ENCODE measurements at regions not wholly inside any gene's neighbourhood (a gene's known extent, or its start where the extent isn't known, plus 50 kb on each side); places are given as distances from the start of the nearest gene placed in this dataset.
"Not testable (repeated sequence)": the region's sequence is repeated elsewhere in the genome, so short reads cannot be mapped to it uniquely, and the experiment has no call there.

- no peak for DNase-seq (ENCODE audit: low spot score)
Observed at GRCh38 chr2:7673853-7674252, 756.6 kb downstream of the RNF144A start.

DNA sequence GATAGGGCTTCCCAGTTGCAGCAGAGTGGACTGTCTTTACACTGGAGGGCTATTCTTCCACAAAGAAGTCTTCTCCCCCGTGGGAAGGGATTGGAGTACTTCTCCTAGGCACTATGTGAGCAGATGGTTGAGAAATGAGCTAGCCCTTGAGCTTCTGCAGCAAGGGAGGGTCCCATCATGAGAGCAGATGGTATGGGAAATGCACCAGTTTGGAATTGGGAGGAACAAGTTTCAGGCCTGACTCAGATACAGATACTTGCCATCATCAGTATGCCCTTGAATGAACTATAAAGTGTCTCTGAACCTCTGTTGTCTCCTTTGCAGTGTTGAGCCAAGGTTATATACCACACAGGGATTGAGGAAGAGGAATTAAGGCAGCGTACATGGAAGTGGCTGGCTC, 757.4 kb downstream of the RNF144A start:
- no peak for DNase-seq (ENCODE audit: low spot score)

GRCh38 chr2:7676714-7677113, 759.5 kb downstream of the RNF144A start:
- DNase-seq (ENCODE audit: low spot score), result no peak

DNA sequence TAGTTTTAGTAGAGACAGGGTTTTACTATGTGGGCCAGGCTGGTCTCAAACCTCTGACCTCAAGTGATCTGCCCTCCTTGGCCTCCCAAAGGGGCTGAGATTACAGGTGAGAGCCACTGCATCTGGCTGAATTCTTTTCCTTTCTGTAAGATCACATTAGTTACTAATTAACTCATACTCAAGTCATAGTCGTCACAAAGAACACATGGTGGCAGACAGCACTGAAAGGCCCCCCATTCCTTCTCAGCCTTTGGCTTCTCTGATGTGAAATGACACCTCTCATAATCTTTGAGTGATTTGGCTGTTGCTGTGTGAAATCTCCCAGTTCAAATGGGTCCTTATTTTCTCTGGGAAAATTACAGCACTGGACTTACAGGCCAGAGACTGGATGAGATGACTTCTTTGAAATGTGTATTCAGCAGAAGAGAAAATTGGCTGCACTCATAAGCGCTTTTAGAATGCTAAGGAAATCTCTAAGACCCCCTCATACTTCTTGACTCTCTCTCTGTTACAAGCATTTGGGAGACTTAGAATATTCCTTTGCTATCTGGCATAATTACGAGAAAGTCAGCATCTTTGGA, 764.8 kb downstream of the RNF144A start:
- peak; percentile 15 for DNase-seq (ENCODE audit: low spot score)

DNA sequence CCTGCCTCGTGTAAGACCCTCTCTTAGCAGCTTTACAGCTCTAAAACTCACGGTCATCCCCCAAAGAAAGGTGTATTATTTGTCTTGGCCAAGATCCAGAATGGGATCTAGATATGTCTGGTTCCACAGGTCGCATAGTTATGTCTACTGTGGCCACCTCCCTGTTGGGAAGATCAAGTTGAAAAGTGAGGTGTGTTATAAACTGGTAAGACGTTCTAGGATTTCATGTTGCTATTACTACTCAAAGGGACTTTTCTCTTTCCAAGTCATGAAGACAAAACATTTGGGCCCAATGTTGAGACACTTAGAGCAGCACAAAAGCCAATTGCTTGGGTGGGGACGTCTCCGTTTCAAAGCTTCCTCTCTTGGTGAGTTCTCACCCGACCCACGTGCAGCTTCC, 766.0 kb downstream of the RNF144A start:
- DNase-seq (ENCODE audit: low spot score), result peak; percentile 40

- no peak for DNase-seq (ENCODE audit: low spot score)
Observed at GRCh38 chr2:7683708-7684107, 766.5 kb downstream of the RNF144A start.

DNA sequence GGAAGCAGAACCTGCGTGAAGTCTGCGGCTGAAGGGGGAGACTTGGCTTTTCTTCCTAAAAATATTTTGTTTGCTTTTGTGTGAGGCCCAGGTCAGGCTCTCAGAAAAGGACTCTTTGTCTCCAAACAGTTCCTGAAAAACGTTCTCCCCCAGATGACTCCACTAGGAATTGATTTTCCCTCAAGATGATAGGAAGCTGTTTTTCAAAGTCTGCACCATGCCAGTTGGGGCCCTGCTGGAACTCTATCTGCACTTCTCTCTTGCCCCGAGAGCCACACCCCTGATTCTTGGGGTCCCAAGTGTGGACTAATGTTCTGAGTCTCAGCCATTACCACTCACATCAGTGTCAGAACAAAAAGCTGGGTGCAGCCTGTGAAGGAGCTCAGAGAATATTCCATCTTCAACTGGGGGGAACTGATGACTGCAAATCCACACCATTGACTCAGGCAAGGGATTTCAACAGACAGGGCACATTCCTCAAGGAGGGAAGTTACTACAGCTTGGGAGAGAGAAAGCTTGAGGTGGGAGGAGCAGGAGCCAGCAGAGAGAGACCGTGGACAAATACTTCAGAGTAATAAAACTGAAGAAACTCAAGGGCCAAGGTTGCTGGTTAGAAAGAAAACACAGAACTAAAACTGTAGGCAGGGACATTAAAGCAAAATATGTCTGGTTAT, 768.3 kb downstream of the RNF144A start:
- DNase-seq (ENCODE audit: low spot score), result peak; percentile 38

- DNase-seq (ENCODE audit: low spot score), result peak; percentile 13
Observed at GRCh38 chr2:7686016-7686385, 768.8 kb downstream of the RNF144A start.

DNA sequence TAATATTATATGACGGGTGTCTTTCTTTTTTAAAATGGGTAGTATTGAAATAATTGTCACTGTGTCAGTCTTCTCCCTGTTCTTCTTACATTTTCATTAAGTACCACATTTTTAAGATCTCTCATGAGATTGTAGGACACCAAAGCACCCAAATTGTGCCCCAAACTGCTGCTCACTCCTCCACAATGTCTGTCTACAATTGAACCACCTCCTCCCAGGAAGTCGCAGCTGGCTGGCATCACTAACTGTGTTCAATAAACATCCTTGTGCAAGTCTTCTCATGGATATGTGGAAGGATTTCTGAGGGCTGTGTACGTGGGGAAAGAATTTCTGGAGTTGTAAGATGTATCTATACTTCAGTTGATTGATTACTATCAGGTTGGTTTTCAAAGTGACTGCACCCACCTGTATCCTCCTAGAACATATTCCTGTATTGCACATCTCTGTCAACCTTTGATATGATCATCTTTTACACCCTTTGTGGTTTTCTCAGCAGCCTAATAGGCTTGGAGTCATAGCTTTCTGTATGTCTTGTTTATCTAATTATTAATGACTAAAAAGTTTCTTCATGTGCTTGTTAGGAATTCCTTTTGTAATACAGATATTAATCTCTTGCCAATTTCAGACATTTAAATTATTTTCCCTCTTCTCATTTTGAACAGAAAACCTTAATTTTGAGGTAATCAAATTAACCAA, 774.9 kb downstream of the RNF144A start:
- DNase-seq (ENCODE audit: low spot score), result no peak

- no peak for DNase-seq (ENCODE audit: low spot score)
Observed at GRCh38 chr2:7692657-7693161, 775.5 kb downstream of the RNF144A start.

DNA sequence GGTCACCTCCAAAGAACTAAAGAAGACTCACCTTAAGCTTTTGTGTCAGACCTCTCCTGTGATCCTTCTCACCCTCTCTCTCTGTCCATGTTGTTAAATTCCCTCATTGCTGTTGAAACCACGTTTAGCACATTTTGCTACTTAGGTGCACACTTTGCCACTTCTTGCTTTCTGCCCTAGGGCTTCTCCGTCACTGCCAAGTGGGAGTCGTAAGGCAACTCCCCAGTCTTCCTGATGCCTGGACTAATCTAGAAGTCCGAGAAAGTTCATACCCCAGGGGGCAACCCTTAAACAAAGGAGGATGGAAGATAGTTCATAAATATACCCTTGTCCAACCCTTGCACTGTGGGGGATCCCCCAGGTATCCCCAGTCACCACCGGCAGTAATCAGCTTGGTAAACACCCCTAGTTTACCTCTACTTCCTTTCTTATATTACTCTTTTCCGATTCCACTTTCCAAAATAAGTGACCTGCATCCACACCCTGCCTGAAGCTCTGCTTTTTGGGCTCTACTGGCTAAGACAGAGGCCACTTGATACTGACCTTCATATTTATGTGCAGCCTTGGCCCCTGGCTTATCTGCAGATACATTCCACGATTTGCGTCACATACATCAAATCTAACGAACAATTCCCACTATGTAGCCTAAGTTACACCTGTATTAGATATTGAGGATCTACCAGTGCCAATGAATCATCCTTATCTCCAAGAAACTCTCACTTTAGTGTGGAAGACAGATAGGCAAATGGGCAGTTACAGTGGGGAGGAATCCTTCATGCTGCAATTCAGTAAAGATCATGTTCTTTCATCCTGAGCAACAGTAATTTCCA, 776.2 kb downstream of the RNF144A start:
- no peak for DNase-seq (ENCODE audit: low spot score)

GRCh38 chr2:7694076-7694985, 777.1 kb downstream of the RNF144A start:
- DNase-seq (ENCODE audit: low spot score), result no peak

GRCh38 chr2:7696556-7696955, 779.3 kb downstream of the RNF144A start:
- not testable (repeated sequence) for DNase-seq (ENCODE audit: low spot score)

DNA sequence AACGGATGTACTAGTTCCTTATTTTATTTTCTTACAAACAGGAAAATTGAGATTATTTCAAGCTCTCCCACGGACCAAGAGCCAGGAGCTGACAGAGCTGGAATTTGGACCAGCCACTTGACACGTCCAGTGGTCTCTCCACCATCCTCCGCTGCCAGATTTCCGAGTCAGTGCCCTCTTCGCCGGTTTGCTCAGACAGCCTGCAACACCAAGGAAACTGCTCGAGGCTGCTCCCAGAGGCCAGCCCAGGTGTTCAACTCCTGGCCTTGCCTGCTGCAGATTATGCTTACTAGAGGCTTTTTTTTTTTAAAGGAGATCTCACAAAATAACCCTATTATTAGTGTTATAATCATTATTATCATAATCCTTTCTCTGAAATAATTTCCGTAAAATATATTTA, 779.8 kb downstream of the RNF144A start:
- no peak for DNase-seq (ENCODE audit: low spot score)

- no peak for DNase-seq (ENCODE audit: low spot score)
Observed at GRCh38 chr2:7701791-7702190, 784.6 kb downstream of the RNF144A start.

DNA sequence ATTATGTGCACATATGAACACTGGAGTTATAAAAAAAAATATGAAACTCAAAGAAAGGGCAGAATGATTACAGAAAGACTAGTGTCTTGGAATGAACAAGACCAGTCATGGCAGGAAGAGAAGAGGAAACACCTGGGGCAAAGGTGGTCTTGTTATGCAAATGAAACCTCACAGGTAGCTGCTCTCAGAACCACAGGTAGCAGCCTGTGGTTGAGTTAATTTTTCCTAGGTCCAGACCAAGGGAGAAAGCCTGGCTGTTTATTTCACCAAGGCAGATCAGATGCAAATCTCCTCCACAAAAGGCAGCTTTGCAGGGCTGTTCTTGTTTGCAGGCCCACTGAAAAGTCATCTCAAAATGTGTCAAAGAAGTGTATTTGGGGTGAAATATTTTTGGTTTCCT, 785.8 kb downstream of the RNF144A start:
- DNase-seq (ENCODE audit: low spot score), result no peak

DNA sequence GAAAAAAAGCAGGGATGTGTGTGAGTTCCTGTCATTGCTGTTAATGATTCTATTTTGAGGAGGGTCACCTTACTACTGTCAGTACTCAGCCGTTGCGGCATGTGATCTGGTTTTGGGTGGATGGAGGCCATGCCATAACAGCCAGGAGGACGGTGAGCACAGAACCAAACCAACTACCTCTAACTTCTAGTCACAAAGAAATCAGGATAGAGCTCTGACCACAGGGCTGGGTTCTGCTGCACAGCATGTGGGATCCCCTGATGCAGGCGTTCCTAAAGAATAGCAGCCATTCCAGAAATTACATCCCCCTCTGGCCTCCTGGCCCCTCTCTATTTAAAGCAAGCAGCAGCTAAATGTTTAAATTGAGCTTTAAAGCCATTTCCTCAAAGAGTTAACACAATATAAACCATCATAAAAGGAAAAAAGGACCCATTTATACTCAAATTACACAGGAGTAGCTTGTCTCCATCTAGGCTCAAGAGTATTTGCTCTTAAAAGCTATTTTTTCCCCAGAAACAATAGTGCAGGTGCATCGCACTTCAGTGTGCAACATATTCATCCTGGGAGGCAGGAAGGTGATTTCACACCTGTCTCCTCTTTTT, 786.4 kb downstream of the RNF144A start:
- no peak for DNase-seq (ENCODE audit: low spot score)

GRCh38 chr2:7704296-7704865, 787.2 kb downstream of the RNF144A start:
- DNase-seq (ENCODE audit: low spot score), result no peak

GRCh38 chr2:7706791-7707190, 789.6 kb downstream of the RNF144A start:
- DNase-seq (ENCODE audit: low spot score), result no peak

DNA sequence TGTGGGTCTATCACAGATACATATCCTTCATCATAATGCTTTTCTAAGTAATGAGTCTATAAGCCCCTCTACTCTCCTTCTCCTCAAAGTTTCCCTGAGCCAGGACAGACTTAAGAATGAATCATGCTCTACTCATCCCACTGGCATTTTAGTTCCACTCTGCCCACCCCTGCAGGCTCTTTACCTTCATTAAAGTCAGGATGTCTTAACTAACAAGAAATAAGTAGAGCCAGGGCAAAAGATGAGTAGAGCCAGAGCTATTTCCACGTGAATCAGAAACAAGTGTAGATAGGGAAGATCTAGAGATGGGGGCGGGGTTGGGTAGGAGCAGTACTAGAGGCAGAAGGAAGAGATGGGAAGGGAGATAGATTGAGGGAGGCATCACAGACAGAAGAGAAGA, 790.5 kb downstream of the RNF144A start:
- no peak for DNase-seq (ENCODE audit: low spot score)

Data from HT-29 (cell line).